OCI-LY3 (cell line): ENCODE measurements at regions not wholly inside any gene's neighbourhood (a gene's known extent, or its start where the extent isn't known, plus 50 kb on each side); places are given as distances from the start of the nearest gene placed in this dataset.
"Not testable (repeated sequence)": the region's sequence is repeated elsewhere in the genome, so short reads cannot be mapped to it uniquely, and the experiment has no call there.

Experiments used
- H2AFZ ChIP-seq: fragments of 200-600, 300-600 bp; shearing (Covaris generic); 2 replicates; pipeline ENCODE4 v1.6.0; 2014; ENCODE audit warnings: antibody characterized with exemption, low read depth, low read length
- H3K27ac ChIP-seq: fragments of 200-600, 300-600 bp; sonication (generic); 2 replicates; pipeline ENCODE4 v1.5.1; 2014; ENCODE audit warnings: mild to moderate bottlenecking, low read length, moderate library complexity, mixed read lengths
- H3K27me3 ChIP-seq: fragments of 200-600, 300-600 bp; sonication (generic); 2 replicates; pipeline ENCODE4 v1.6.1; 2014; ENCODE audit warnings: low read depth, low read length, mixed read lengths
- H3K36me3 ChIP-seq: fragments of 200-600, 300-600 bp; sonication (generic); replicated peaks from 2 replicates; pipeline ENCODE3; 2014; ENCODE audit warnings: low read depth, low read length, mixed read lengths
- H3K4me1 ChIP-seq: fragments of 300-600, 200-600 bp; sonication (generic); 2 replicates; pipeline ENCODE4 v1.6.1; 2014; ENCODE audit warnings: low read length, mixed read lengths
- H3K4me2 ChIP-seq: fragments of 200-600, 300-600 bp; sonication (generic); 2 replicates; pipeline ENCODE4 v1.6.1; 2014; ENCODE audit warnings: low read length, mixed read lengths
- H3K4me3 ChIP-seq: fragments of 300-600, 200-600 bp; sonication (generic); 2 replicates; pipeline ENCODE4 v1.5.1; 2014; ENCODE audit warnings: antibody characterized with exemption, mild to moderate bottlenecking, low read length, moderate library complexity
- H3K79me2 ChIP-seq: fragments of 300-600, 200-600 bp; shearing (Covaris generic); 2 replicates; pipeline ENCODE4 v1.6.1; 2014; ENCODE audit warnings: mild to moderate bottlenecking, low read length, mixed read lengths
- H3K9ac ChIP-seq: fragments of 300-600, 200-600 bp; shearing (Covaris generic); 2 replicates; pipeline ENCODE4 v1.6.0; 2014; ENCODE audit warnings: mild to moderate bottlenecking, low read length, moderate library complexity
- H3K9me3 ChIP-seq: fragments of 200-600, 300-600 bp; shearing (Covaris generic); 2 replicates; pipeline ENCODE4 v1.6.1; 2014; ENCODE audit warnings: low read length, mixed read lengths; ENCODE audit not compliant: insufficient read depth
- H4K20me1 ChIP-seq: fragments of 200-600, 300-600 bp; sonication (generic); 2 replicates; pipeline ENCODE4 v1.6.1; 2016; ENCODE audit warnings: low read length, mixed read lengths; ENCODE audit not compliant: insufficient read depth
- CTCF ChIP-seq: fragments of 200-600, 300-600 bp; sonication (generic); IDR thresholded peaks from 2 replicates; pipeline ENCODE4 v1.5.1; 2014; ENCODE audit warnings: antibody characterized with exemption, low read length, low read depth
- EZH2phosphoT487 ChIP-seq: fragments of 200-600 bp; shearing (Covaris generic); IDR thresholded peaks from 2 replicates; pipeline ENCODE4 v1.6.1; 2018; ENCODE audit warnings: antibody characterized with exemption, mixed run types, low read depth

GRCh38 chr10:127635882-127636281 lies 86.8 kb downstream of the NPS start:
- Histone ChIP-seq H3K4me1 (no peaks in the 10 kb centered on the region), H4K20me1 (no peaks in the 10 kb centered on the region), H2AFZ (no peak overlapping the region), H3K9me3 (no peaks in the 10 kb centered on the region), H3K79me2 (no peaks in the 10 kb centered on the region), H3K27me3 (no peaks in the 10 kb centered on the region), H3K27ac (no peak overlapping the region), H3K4me3 (no peak overlapping the region), H3K36me3 (no peaks in the 10 kb centered on the region), H3K9ac (no peak overlapping the region), H3K4me2 (no peak overlapping the region)
- TF ChIP-seq CTCF, result no peak
- TF ChIP-seq EZH2phosphoT487, result no peak

DNA sequence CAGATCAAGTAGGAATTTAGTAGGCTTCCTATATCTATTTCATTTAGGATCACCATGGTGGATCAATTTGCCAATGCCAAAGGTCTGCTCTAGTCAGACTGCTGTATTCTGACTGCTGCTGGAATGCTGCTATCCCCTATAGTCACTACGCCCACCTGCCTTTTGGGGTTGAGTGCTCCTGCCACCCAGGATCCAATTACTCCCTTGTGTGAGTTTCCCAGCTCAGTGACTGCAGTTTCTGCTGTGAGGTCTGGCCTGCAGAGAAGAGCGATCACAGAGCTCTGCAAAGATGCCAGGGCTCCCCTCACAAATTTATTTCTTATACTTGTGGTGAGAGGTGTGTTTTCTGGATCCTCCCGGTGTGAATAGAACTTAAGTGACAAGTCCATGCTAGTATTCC lies 88.1 kb upstream of the FOXI2 start:
- no peak overlapping the region for H3K4me2 ChIP-seq
- H3K27ac ChIP-seq, result no peak overlapping the region
- H4K20me1 ChIP-seq, result no peaks in the 10 kb centered on the region
- no peak overlapping the region for H2AFZ ChIP-seq
- H3K9me3 ChIP-seq, result no peaks in the 10 kb centered on the region
- no peaks in the 10 kb centered on the region for H3K27me3 ChIP-seq
- H3K4me1 ChIP-seq, result no peaks in the 10 kb centered on the region
- H3K36me3 ChIP-seq, result no peaks in the 10 kb centered on the region
- no peak overlapping the region for H3K9ac ChIP-seq
- no peak overlapping the region for H3K4me3 ChIP-seq
- TF ChIP-seq EZH2phosphoT487 (no peak), CTCF (no peak)
- H3K79me2 ChIP-seq, result no peaks in the 10 kb centered on the region

DNA sequence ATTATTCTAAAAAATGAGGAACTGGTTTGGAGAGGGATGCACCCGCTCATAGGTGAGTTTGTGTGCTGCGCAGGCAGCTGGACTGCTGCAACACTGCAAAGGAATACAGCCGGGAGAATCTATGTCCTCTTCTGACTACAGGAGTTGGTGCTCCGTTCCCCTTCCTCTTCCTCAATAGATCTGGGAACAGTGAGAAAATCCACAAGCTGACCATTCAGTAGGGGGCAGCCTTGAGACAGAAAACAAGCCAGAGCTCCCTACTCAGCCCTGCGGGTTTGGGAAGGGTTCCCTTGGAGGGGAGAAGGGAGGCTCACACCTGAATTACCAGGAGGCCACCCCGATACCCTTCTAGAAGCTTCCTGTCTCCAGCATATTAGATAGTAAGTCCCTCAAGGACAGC lies 87.3 kb upstream of the FOXI2 start:
- H3K4me2 ChIP-seq, result no peak overlapping the region
- H3K36me3 ChIP-seq, result no peaks in the 10 kb centered on the region
- H3K9ac ChIP-seq, result no peak overlapping the region
- no peak overlapping the region for H2AFZ ChIP-seq
- H3K27ac ChIP-seq, result no peak overlapping the region
- peak; percentile 22; the same call in 1 of the 2 replicates for TF ChIP-seq CTCF
- no peak for TF ChIP-seq EZH2phosphoT487
- no peaks in the 10 kb centered on the region for H3K4me1 ChIP-seq
- H3K9me3 ChIP-seq, result no peaks in the 10 kb centered on the region
- no peak overlapping the region for H3K4me3 ChIP-seq
- no peaks in the 10 kb centered on the region for H3K79me2 ChIP-seq
- H4K20me1 ChIP-seq, result no peaks in the 10 kb centered on the region
- no peaks in the 10 kb centered on the region for H3K27me3 ChIP-seq

- Histone ChIP-seq H3K4me3 (no peak overlapping the region), H2AFZ (no peak overlapping the region), H3K4me2 (no peak overlapping the region), H3K9ac (no peak overlapping the region), H4K20me1 (no peaks in the 10 kb centered on the region), H3K27ac (no peak overlapping the region), H3K36me3 (no peaks in the 10 kb centered on the region), H3K27me3 (no peaks in the 10 kb centered on the region), H3K4me1 (no peaks in the 10 kb centered on the region), H3K79me2 (no peaks in the 10 kb centered on the region), H3K9me3 (no peaks in the 10 kb centered on the region)
- no peak for TF ChIP-seq CTCF
- TF ChIP-seq EZH2phosphoT487, result no peak
These were observed 79.9 kb upstream of the FOXI2 start for GRCh38 chr10:127657056-127657455.

DNA sequence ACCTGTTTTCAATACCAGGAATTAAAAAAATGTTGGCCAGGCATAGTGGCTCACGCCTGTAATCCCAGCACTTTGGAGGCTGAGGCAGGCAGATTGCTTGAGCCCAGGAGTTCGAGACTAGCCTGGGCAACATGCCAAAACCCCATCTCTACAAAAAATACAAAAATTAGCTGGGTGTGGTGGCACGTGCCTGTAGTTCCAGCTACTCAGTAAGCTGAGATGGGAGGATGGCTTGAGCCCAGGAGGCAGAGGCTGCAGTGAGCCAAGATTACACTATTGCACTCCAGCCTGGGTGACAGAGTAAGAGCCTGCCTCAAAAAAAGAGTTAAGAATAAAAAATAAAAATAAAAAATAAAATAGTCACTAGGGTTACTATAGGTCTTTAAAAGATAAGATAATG lies 60.6 kb upstream of the FOXI2 start:
- H3K4me3 ChIP-seq, H3K27me3 ChIP-seq, H4K20me1 ChIP-seq, H3K27ac ChIP-seq, H3K4me1 ChIP-seq, H3K79me2 ChIP-seq, H3K36me3 ChIP-seq, H3K4me2 ChIP-seq, H3K9ac ChIP-seq, H2AFZ ChIP-seq, H3K9me3 ChIP-seq: not testable (repeated sequence)
